SKM-1 (cell line): ENCODE measurements at regions not wholly inside any gene's neighbourhood (a gene's known extent, or its start where the extent isn't known, plus 50 kb on each side); places are given as distances from the start of the nearest gene placed in this dataset.
"Not testable (repeated sequence)": the region's sequence is repeated elsewhere in the genome, so short reads cannot be mapped to it uniquely, and the experiment has no call there.

Experiments used
- DNase-seq: peaks from one replicate; lab custom pipeline; 2025; ENCODE audit not compliant: unreplicated experiment; lab: John Stamatoyannopoulos, UW

DNA sequence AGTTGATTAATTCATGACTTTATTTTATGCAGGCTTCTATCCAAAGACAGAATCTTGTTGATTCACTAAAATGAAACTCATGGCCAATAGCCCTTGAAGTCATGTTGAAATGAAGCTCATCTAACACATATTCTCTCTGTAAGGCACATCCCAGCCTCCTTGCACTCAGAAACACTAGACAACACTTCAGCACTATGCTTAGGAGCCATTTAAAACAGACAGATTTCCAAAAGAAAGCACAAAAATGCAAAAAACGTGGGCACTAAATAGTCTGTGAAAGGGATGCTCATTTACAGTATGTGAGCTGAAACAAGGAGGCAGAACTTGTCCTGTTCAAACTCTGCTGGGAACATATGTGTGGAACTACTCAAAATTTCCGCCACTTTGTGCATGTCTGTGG, 124.4 kb downstream of the MYCN start:
- no peak for DNase-seq

DNA sequence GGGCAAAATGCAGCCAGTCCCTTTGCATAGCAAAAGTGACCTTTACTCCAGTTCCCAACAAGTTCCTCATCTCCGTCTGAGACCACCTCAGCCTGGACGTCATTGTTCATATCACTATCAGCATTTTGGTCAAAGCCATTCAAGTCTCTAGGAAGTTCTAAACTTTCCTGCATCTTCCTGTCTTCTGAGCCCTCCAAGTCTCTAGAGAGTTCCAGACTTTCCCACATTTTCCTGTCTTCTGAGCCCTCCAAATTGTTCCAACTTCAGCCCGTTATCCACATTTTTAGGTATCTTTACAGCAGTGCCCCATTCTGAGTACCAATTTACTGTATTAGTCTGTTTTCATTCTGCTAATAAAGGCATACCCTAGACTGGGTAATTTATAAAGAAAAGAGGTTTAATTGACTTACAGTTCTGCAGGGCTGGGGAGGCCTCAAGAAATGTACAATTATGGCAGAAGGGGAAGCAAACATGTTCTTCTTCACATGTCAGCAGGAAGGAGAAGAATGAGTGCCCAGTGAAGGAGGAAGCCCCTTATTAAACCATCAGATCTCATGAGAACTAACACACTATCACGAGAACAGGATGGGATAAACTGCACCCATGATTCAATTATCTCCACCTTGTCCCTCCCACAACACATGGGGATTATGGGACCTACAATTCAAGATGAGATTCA, 123.7 kb downstream of the MYCN start:
- DNase-seq: no peak

DNA sequence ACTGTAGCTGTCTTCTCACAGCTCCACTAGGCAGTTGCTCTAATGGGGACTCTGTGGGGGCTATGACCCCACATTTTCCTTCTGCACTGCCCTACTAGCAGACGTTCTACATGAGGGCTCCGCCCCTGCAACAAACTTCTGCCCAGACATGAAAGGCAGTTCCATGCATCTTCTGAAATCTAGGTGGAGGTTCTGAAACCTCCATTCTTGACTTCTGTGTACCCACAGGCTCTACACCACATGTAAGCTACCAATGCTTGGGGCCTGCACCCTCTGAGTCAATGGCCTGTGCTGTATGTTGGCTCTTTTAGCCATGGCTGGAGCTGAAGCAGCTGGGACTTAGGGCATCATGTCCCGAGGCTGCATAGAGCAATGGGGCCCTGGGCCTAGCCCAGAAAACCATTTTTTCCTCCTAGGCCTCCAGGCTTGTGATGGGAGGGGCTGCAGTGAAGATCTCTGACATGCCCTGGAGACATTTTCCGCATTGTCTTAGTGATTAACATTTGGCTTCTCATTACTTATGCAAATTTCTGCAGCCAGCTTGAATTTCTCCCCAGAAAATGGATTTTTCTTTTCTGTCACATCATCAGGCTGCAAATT, 123.0 kb downstream of the MYCN start:
- DNase-seq: no peak

DNA sequence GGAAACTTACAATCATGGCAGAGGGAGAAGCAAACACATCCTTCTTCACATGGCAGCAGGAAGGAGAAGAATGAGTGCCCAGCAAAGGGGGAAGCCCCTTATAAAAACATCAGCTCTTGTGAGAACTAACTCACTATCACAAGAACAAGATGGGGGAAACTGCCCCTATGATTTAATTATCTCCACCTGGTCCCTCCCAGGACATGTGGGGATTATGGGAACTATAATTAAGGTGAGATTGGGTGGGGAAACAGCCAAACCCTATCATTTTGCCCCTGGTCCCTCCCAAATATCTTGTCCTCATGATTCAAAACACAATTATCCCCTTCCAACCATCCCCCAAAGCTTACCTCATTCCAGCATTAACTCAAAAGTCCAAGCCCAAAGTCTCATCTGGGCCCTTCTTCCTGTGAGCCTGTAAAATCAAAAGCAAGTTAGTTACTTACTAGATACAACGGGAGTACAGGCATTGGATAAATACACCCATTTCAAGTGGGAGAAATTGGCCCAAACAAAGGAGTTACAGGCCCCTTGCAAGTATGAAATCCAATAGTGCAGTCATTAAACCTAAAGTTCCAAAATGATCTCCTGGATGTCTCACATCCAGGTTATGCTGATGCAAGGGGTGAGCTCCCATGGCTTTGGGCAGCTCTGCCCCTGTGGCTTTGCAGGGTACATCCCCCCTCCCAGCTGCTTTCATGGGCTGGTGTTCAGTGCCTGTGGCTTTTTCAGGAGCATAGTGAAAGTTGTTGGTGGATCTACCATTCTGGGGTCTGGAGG, 122.3 kb downstream of the MYCN start:
- DNase-seq: no peak

DNA sequence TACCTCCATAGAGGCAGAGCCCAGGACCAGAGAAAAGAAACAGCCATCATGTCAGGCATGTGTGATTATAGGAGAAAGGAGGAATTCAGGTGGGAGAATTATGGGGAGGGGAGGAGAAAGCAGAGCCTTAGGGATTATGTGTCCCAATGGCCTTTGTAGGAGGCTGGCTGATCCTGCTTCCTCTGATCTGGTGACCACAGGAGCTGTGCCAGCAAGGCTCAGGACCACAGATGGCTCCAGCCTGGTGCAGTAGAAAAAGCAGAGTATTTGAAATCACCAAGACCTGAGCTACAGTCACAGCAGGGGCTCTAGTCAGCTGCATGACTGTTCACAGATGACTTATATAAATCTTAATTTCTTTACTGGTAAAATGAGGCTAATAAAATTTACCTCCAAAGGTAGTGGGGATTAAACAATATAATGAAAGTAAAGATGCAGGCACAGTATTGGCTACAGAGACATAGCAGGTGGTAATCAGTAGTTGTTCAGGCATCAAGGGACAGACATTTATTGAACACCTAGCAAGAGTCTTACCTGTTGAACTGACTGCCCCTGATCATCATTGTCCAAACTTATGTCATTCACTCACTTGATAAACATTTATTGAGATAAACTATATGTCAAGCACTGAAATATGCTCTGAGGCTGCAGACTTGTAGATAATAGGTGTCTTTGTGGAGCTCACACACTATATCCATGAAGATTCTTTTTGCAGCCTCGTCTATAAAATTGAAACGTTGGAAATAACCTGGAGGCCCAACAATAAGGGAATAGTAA, 121.3 kb downstream of the MYCN start:
- DNase-seq: no peak

DNA sequence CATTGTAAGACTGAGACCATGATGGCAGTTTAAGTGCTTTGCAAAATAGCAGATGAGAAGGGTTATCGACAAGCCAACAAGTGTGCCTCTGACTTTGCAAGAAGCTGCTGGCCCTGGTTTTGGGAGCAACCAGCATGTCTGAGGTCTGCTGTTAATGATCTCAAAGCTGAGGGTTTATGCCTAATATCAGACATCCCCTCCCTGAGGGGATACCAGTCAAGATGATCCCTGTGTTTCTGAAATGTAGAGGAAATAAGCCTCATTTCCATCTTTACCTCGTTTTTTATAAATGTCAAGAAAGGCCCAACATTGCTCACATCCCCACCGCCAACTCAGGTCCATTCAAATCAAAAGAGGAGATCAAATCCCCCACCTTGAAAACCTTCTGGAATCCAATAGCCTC, 120.6 kb downstream of the MYCN start:
- DNase-seq: no peak

DNA sequence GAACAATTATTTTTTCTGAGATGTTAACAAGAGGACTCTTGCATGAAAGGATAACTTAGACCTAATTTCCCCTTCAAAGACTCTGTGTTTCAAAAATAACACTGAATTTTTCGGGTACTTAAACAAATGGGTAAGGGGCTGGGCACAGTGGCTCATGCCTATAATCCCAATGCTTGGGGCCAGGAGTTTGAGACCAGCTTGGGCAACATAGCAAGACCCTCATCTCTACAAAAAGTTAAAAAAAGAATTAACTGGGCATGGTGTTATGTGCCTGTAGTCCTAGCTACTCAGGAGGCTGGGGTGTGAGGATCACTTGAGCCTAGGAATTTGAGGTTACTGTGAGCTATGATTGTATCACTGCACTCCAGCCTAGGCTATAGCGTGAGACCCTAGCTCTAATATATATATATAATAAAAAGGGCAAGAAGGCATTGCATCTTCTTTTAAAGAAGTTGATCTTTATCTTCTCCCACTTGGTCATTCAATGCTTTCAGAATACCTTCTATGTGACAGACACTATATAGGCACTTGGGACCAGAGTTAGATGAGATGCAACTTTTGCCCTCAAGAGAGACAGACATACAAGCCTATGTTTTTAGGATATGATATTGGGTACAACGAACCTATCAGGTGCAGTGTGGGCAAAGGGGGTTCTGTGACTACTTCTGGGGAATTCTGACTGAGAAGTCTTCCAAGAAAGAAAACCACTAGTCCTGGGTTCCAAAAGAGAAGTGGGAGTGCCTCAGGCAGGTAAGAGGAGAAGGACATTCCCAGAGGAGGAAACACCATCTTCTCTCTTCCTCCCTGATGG, 120.0 kb downstream of the MYCN start:
- DNase-seq: no peak

DNA sequence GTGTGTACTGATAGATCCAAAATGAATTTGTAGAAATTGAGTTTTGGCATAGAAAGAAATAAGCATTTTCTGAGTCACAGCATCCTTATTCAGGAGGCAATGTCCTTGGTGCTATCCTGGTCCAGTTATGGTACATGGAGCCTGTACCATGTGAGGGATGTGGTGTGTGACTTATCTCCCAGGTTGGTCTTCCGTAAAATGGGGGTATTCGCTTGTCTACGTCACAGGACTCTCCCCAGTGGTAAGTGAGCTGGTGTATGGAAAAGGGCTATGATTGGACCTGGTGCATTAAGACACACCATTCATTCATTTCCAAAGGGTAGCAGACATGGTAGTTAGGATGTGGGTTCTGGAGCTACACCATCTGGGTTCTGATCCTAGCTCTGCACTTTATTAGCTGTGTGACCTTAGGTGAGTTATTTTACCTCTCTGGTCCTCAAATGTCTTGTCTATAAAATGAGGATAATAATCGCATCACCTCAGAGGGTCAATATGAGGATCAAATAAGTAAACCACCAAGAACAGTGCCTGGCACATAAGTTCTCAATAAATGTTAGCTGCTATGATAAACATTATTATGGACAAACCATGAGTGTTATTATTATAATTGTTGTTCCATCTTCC, 119.2 kb downstream of the MYCN start:
- no peak for DNase-seq

DNA sequence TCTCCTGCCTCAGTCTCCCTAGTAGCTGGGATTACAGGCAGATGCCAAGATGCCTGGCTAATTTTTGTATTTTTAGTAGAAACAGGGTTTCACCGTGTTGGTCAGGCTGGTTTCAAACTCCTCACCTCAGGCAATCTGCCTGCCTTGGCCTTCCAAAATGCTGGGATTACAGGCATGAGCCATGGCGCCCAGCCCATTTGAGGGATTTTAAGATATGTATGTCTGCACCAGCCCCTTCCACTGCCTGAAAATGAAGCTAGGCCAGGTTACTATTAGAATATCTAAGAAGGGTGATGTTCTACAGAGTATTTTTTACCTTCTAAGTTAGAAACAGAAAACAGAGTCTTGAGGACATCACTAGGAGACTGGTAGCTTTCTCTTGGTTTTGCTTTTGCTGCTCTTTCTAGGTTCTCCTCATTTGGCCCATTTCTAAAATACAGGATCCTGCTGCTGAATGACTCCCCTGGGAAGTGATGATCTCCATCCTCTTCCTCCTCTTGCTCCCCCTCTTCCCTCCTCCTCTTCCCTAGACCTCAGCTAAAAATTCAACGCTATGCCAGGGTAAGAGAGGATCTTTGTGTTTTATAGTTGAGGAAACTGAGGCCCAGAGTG, 118.5 kb downstream of the MYCN start:
- no peak for DNase-seq

DNA sequence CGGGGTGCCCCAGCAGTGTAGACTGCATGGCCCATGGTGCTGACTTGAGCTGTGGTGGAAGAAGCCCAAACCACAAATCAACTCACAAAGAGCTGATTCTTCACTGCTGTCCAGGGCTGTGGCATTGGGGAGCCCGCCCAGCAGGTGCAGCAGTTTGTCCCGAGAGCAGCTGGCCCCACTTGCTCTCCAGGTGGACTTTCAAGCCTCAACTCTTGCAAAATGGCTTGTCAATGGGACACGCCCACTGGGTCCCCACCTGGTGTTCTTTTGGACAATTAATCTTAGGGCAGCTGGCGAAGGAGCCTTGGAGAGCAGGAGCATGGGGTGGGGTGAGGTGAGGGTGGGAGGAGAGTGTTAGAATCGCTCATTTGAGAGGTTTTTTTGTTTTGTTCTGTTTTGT, 117.9 kb downstream of the MYCN start:
- DNase-seq: no peak

DNA sequence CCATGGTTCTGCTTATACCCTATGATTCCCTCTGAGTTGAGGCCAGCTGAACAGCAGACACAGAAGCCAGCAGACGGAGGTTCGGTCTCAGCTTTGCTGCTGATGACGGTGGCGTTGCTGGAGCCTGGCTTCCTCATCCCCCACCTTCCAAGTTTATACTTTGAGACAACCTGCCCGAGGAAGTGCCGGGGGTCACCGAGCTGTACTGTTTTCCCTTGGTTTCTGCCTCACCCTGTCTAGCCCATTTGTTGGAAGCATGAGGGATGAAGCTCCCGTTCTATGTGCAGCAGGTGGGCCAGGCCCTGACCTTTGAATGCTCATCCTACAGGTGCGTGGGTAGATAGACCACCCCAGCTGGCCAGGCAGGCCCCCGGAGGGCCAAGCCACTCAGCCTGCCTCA, 117.3 kb downstream of the MYCN start:
- DNase-seq: no peak

DNA sequence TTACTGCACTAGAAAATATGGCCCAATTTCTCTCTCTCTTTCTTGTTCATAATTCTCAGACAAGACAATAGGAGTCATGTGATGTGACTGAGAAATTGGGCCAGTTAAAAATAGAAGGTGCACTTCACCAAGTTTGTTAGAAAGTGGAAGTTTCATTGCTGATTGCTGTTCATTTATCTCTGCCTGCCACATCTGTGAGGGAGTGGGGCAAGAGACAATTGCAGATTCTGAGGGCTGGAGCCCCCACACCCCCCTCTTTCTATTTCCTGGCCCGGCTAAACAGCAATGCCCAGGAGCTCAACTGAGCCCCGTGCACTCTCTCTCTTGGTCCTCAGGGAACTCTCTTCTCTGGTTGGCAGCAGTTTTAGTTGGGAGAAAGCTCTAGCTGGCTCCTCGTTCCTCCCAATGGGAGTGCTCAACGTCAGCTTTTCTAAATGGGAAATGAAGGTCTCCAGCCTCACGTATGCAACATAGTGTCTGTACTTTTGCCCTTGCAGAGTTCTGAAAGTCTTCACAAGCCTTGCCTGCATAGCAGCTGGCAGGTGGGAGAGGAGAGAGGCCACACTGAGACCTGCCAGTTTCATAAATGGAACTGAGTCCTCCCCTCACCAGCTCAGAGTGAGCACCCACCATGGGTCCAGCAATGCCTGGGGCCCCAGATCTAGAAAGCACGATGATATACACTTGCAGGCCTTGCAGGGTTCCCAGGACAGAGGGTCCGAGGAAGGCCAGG, 115.7 kb downstream of the MYCN start:
- peak; percentile 66 for DNase-seq

DNA sequence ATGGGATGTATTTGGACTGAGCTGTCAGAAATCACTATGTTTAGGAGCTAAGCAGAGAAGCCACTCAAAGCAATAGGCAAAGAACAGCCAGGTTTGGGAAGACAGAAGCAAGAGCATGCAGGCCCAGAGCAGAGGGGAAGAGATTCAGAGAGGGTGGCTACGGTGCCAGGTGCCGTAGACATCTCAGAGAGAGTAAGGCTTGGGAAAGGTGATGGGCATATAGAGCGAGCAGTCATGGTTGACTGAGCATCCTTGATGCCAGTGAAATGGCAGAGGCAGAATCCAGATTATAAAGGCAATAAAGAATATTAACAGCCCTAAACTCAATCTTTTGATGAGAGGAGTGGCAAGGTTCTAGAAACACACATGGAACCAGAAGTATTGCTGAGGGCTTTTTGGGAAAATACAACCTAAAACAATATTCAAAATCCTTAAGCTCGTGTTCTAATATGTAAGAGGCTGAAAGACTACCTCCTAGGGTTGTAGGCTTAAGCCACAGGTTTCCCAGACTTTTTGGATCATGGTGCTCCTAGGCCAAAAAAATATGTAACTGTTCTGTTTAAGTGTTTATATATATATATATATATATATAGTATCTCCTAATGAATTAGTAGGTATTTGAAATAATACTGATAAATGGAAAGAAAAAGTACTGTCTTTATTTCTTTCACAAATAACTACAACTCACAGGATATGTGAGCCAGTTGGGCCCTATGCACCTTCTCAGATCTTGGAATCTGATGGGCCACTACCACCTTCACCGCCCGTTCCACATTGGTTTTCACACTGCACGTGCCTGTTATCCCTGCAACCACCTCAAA, 113.3 kb downstream of the MYCN start:
- DNase-seq: no peak

DNA sequence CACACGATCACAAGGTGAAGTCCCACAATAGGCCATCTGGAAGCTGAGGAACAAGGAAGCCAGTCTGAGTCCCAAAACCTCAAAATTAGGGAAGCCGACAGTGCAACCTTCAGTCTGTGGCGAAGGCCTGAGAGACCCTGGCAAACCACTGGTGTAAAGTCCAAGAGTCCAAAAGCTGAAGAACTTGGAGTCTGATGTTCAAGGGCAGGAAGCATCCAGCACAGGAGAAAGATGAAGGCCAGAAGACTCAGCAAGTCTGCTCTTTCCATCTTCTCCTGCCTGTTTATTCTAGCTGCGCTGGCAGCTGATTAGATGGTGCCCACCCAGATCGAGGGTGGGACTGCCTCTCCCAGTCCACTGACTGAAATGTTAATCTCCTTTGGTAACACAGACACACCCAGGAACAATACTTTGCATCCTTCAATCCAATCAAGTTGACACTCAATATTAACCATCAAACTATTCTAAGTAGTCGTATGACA, 112.3 kb downstream of the MYCN start:
- DNase-seq: not testable (repeated sequence)

DNA sequence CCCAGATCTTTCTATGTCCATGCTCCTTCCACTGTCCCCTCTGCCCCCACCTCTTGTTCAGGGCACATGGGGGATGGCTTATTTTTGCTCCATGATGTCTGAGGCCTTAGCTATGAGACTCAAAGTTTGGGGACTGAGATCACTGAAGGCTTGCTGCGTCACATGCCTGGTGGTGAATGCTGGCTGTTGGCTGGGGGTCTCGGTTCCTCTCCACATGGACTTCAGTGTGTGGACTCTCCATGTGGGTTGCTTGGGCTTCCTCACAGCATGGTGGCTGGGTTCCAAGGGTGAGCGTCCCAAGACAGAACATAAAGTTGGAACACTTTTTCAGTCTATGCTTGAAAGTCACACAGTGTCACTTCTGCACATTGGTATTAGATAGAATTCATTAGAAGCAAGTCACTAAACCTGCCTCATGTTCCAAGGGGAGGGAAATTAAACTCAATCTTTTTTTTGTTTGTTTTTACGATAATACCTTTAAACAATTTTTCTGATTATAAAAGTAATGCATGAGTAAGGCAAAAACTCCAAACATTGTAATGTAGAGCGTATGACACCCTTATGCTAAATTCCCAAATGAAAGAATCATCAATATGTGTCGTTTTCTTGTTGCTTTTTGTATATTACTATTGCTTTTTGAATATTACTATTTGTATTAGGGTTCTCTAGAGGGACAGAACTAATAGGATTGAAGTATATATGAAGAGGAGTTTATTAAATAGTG, 111.7 kb downstream of the MYCN start:
- DNase-seq: no peak

DNA sequence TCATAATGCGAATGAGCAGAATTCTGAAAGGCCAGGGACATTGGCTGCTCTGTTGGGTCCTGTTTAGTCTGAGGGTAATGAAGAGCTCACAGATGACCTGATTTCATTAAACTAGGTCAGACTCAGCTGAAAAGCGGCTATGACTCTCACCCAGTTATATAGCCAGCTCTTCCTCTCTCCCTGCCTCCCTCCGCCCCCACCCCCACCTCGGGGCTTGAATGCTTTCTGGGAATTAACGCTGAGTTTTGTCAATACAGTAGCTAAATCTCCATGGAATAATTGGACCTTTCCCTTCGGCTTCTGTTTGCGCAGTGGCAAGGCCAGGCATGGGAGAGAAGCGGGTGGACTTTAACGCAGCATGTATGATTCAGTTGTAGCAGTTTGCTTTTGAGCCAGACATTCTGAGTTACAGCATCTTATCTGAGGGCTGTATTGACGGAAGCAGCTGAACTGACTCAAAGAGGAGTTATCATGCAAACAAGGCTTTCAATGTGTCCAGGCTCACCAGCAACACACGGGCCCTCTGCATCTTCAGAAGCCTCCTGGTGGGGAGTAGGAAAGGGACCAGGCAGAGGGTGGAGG, 110.6 kb downstream of the MYCN start:
- no peak for DNase-seq

DNA sequence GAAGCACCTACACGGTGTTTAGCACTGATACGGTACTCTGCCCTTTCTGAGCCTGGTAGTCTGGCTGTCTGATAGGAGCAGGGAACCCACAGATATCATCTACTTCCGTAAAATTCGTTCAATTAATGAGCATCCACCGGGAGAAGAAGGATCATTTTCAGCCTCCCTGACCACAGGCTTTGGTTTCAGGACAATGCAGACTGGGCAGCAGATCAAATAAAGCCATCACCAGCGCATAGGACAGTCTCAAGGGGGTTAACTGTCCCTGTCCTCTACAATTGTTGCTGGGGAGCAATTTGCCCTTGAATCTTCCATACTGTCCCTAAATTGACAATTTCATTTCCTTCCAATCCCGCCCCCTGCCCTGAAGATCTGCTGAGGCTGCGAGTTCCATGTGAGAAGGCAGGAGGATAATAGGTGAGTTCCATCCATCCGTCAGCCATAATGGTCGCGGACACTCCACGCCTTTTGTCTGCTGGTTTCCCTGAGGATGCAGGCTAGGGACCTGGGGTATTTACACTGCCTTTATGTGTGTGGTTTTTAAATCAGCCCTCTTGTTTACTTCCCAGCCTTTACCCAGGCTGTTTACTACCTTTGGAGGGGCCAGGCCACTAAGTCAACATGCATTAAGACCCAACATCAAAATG, 110.0 kb downstream of the MYCN start:
- DNase-seq: no peak
